IPS-18c (cell line): ENCODE measurements at regions not wholly inside any gene's neighbourhood (a gene's known extent, or its start where the extent isn't known, plus 50 kb on each side); places are given as distances from the start of the nearest gene placed in this dataset.
"Not testable (repeated sequence)": the region's sequence is repeated elsewhere in the genome, so short reads cannot be mapped to it uniquely, and the experiment has no call there.

Experiments used
- H3K4me3 ChIP-seq: 2 replicates; pipeline ENCODE4 v1.7.0; 2013; ENCODE audit warnings: low read depth, mild to moderate bottlenecking, low read length, moderate library complexity; ENCODE audit not compliant: insufficient read depth
- H3K9me3 ChIP-seq: one replicate; pipeline ENCODE4 v1.6.1; 2013; ENCODE audit warnings: mild to moderate bottlenecking, low read length, moderate library complexity; ENCODE audit not compliant: control insufficient read depth, insufficient read depth

GRCh38 chrX:45571453-45571852 lies 370.8 kb upstream of the DIPK2B start:
- H3K4me3 ChIP-seq: no peak overlapping the region
- peaks cover 1% of the 10 kb centered on the region for H3K9me3 ChIP-seq

- Histone ChIP-seq H3K9me3 (no peaks in the 10 kb centered on the region), H3K4me3 (no peak overlapping the region)
Measured at GRCh38 chrX:45566456-45566855, 365.8 kb upstream of the DIPK2B start.

- Histone ChIP-seq H3K4me3 (no peak overlapping the region), H3K9me3 (no peaks in the 10 kb centered on the region)
Measured at GRCh38 chrX:45557387-45557786, 356.7 kb upstream of the DIPK2B start.

- H3K9me3 ChIP-seq: no peaks in the 10 kb centered on the region
- no peak overlapping the region for H3K4me3 ChIP-seq
Measured at GRCh38 chrX:45554736-45555135, 354.1 kb upstream of the DIPK2B start.

GRCh38 chrX:45553417-45553816 lies 352.7 kb upstream of the DIPK2B start:
- H3K4me3 ChIP-seq: no peak overlapping the region
- H3K9me3 ChIP-seq: no peaks in the 10 kb centered on the region

GRCh38 chrX:45546697-45547096 lies 346.0 kb upstream of the DIPK2B start:
- not testable (repeated sequence) for H3K4me3 ChIP-seq
- peaks cover 10% of the 10 kb centered on the region for H3K9me3 ChIP-seq

- no peaks in the 10 kb centered on the region for H3K9me3 ChIP-seq
- H3K4me3 ChIP-seq: no peak overlapping the region
Measured at GRCh38 chrX:45540181-45540580, 339.5 kb upstream of the DIPK2B start.

GRCh38 chrX:45537936-45538335 lies 337.3 kb upstream of the DIPK2B start:
- H3K4me3 ChIP-seq: no peak overlapping the region
- H3K9me3 ChIP-seq: no peaks in the 10 kb centered on the region

GRCh38 chrX:45527834-45528233 lies 327.2 kb upstream of the DIPK2B start:
- H3K9me3 ChIP-seq: no peaks in the 10 kb centered on the region
- no peak overlapping the region for H3K4me3 ChIP-seq

GRCh38 chrX:45524805-45525204 lies 324.1 kb upstream of the DIPK2B start:
- Histone ChIP-seq H3K4me3 (no peak overlapping the region), H3K9me3 (peaks cover 6% of the 10 kb centered on the region)

GRCh38 chrX:45524296-45524695 lies 323.6 kb upstream of the DIPK2B start:
- no peak overlapping the region for H3K4me3 ChIP-seq
- H3K9me3 ChIP-seq: peaks cover 6% of the 10 kb centered on the region

- H3K4me3 ChIP-seq: no peak overlapping the region
- peaks cover 8% of the 10 kb centered on the region for H3K9me3 ChIP-seq
Measured at GRCh38 chrX:45518552-45518951, 317.9 kb upstream of the DIPK2B start.

GRCh38 chrX:45517090-45517973 lies 316.7 kb upstream of the DIPK2B start:
- no peak overlapping the region for H3K4me3 ChIP-seq
- peaks cover 8% of the 10 kb centered on the region for H3K9me3 ChIP-seq

GRCh38 chrX:45515262-45516215 lies 314.9 kb upstream of the DIPK2B start:
- Histone ChIP-seq H3K4me3 (no peak overlapping the region), H3K9me3 (peaks cover 6% of the 10 kb centered on the region)

- Histone ChIP-seq H3K9me3 (peaks cover 2% of the 10 kb centered on the region), H3K4me3 (no peak overlapping the region; the same call in 1 of the 2 replicates)
Measured at GRCh38 chrX:45513042-45513441, 312.4 kb upstream of the DIPK2B start.

GRCh38 chrX:45508454-45508853 lies 307.8 kb upstream of the DIPK2B start:
- Histone ChIP-seq H3K4me3 (no peak overlapping the region), H3K9me3 (peaks cover 4% of the 10 kb centered on the region)

- H3K4me3 ChIP-seq: no peak overlapping the region
- peaks cover 4% of the 10 kb centered on the region for H3K9me3 ChIP-seq
Measured at GRCh38 chrX:45506149-45506730, 305.6 kb upstream of the DIPK2B start.
